Fibroblast of lung (primary cell): ENCODE measurements at regions not wholly inside any gene's neighbourhood (a gene's known extent, or its start where the extent isn't known, plus 50 kb on each side); places are given as distances from the start of the nearest gene placed in this dataset.

Experiments used
- EZH2 ChIP-seq: IDR thresholded peaks from 2 replicates; pipeline ENCODE4 v1.5.1; 2012; ENCODE audit warnings: low read length, control low read depth, mild to moderate bottlenecking; ENCODE audit errors: missing control alignments
- TF ChIP-seq, protein P1 (sequence below), 2 donors: IDR thresholded peaks in 1 of 2; conservative IDR thresholded peaks in 1 of 2; 1 replicate in 1 of 2; 2 replicates in 1 of 2; pipeline ENCODE4 v1.5.1; 2011 to 2012; ENCODE audit warnings: low read length in 2 of 2, control low read depth in 1 of 2, inconsistent platforms in 1 of 2, low read depth in 1 of 2, mild to moderate bottlenecking in 1 of 2

DNA sequence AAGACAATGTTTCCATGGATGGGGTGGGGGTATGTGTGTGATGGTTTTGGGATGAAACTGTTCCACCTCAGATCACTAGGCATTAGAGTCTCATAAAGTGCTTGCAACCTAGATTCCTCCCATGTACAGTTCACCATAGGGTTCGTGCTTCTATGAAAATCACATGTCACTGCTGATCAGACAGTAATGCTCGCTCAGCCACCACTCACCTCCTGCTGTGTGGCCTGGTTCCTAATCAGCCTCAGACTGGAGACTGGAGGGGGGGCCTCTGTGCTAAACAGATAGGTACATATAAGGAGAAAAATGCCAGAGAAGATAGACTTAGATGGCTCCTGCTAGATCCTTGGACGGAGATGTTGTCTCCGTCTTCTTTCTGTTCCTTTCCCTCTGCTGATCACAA, 1296.9 kb upstream of the SEL1L start:
- TF ChIP-seq, protein P1, sequence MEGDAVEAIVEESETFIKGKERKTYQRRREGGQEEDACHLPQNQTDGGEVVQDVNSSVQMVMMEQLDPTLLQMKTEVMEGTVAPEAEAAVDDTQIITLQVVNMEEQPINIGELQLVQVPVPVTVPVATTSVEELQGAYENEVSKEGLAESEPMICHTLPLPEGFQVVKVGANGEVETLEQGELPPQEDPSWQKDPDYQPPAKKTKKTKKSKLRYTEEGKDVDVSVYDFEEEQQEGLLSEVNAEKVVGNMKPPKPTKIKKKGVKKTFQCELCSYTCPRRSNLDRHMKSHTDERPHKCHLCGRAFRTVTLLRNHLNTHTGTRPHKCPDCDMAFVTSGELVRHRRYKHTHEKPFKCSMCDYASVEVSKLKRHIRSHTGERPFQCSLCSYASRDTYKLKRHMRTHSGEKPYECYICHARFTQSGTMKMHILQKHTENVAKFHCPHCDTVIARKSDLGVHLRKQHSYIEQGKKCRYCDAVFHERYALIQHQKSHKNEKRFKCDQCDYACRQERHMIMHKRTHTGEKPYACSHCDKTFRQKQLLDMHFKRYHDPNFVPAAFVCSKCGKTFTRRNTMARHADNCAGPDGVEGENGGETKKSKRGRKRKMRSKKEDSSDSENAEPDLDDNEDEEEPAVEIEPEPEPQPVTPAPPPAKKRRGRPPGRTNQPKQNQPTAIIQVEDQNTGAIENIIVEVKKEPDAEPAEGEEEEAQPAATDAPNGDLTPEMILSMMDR (conservative IDR thresholded peaks at IDR 0.05 in 1 of 2, IDR thresholded peaks at IDR 0.05 in 1 of 2; ENCODE audit: low read depth in 1 of 2, low read length in 2 of 2): no peak
- no peak for TF ChIP-seq EZH2
